NCI-H2081 treated with DMSO at 0.1 percent for 48 hours (cell line): ENCODE measurements at regions not wholly inside any gene's neighbourhood (a gene's known extent, or its start where the extent isn't known, plus 50 kb on each side); places are given as distances from the start of the nearest gene placed in this dataset.

Experiments used
- DNase-seq: peaks from one replicate; lab custom pipeline; 2025; lab: John Stamatoyannopoulos, UW

DNA sequence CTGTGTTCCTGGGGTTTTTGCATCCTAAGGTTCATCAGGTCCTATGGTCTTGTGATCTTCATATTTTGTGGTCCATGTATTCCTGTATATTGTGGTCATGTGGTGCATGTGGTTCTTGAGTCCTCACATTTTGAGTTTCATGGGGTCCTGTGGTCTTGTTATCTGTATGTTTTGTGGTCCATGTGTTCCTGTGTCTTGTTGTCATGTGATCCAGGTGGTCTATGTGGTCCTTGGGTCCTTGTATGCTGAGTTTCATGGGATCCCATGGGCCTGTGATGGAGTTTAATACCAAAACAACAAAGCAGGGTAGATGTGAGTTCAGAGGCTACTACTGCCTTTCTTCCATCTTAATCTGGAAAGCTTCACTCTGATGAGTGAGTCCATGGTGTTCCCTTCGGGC is 166.4 kb downstream of the TMEM18 start:
- DNase-seq, result no peak

DNA sequence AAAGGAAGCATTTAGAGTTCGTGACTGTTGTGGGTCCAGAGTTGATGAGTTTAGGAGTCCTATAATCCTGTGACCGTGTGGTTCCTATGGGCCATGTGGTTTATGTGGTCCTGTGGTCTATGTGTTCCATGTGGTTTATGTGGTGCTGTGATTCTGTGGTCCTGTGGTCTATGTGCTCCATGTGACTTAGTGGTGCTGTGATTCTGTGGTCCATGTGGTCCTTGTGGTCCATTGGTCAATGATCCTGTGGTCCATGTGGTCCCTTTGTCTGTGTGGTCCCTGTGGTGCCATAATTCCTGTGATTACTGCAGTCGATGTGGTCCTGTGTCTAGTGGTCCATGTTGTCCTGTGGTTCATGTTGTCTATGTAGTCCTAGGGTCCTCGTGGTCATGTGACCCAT is 167.3 kb downstream of the TMEM18 start:
- DNase-seq, result no peak

DNA sequence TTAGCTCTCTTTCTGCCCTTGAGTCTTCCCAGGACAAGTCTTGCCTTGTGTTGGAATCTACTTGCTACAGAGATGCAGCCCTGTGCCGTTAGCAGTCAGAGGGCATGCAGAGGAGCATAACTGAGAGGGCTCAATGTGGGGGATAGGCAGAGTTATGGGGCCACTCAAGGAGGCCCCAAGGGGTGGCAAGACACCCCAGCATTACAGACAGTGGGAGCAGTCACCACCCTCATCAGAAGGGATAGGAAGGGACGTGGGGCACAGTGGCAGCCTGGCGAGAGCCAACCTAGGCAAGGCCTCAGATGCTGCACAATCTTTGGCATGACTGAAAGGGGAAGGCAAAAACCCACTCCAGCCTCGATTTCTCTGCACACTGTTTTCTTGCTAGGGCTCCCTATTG is 169.1 kb downstream of the TMEM18 start:
- DNase-seq, result no peak

DNA sequence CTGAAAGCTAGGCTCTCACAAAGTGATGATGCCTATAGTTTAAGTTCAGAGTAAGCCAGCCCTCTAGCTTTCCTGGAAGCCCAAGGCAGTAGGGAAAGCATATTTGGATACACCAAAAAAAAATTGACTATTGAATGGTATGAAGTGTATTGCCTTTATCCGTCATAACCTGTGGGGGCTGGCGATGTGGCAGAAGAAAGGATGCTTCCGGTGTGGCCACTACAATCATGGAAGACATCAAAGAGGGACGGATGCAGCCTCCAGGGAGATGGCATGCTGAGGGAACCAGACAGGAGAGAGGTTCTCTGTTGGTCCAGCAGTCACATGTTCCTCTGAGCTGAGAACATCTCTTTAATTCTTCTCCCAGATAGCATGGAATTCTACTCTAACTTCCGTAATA is 170.3 kb downstream of the TMEM18 start:
- DNase-seq, result no peak

DNA sequence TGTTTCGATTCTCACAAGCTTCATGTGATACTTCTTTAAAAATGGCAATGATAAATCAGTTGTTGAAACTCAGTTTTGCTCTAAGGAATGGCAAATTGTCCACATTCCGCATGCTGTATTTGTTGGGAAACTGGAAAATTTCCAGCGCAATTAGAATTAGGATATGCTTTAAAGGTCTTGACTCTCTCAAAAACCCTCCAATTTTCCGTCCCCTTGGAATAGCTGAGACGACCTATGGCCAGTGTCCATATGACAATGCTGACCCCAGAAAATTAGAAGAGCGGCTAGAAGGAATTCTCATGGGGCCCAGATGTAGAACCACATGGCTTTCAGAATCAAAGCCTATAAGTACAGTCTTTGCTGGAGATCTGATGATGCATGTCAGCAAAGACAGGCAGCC is 170.8 kb downstream of the TMEM18 start:
- DNase-seq, result no peak

DNA sequence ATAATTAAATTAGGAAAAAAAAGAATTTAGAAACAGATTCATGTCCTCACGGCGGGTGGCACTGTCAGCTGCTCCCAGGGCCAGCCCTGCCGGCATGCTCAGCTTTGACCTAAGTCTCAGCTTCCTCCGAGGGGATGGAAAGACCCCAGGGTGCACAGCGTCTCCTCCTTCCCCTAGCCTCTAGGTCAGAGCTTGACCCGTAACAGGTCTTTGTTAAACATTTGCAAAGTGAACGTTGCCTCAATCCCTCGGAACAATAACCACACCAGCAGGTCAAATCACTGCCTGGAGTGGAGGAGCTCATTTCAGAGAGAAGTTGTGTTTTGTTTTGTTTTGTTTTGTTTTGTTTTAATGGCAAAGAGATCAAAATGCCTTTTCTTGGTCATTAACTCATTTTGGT is 171.3 kb downstream of the TMEM18 start:
- no peak for DNase-seq

DNA sequence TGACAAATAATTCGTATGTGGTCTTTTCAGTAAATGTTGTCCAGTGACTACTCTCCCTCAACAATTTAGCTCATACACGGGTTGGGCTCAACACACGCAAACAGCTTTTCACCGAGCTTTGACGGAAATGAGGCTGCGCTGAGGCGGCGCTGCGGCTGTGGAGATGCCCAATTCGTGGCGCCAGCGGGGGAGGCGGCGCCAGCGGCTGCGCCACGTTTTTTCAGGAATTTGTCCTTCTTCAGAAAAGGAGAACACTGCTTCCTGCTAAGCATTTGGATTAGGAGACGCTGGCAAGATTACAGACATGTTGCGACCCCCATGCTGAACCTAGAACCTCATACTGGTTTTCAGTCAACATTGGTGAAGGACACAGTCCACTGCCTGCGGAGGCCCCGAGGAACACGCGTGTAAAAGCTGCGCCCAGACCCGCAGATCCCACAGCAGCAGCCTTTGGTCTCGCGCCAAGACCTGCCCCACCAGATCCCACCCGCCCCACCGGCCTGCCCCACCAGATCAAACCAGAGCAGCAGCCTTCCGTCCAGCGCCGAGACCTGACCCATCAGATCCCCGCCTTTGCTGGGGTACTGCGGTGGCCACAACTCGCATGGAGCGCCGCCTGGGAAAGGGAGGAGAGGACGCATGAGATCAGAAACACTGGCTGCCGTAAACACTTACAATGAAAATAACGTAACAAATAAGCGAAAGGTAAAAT is 173.8 kb downstream of the TMEM18 start:
- DNase-seq, result no peak

DNA sequence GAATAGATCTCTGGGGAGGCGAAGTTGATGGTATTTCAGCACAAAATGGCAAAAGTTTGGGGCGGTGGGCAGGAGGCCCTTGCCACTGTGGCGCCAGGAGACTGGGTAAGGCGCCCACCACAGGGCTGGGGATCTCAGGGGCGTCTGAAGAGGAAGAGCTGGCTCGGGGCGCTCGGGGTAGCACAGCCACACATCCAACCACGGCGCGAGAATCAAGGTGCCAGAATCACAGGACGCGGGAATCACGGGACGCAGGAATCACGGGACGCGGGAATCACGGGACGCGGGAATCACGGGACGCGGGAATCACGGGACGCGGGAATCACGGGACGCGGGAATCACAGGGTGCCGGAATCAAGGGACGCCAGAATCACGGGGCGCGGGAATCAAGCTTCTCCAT is 174.4 kb downstream of the TMEM18 start:
- DNase-seq, result no peak

DNA sequence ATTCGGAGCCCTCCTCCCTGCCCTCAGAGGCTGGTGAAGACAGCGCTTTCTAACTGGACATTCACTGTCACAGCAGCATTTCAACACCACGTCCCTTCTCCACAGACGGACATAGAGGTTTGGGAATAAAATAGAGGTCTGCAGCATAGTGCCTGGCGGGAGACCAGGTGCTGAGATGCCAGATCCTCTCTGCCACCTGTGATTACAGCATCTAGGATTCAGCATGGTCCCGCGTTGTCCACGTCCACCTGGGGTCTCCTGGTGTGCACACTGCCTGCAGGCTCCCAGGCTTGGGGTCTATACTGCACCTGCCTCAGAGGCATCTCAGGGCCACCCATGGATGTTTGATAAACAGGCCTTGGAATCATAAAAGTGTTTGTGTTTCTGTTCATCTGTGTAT is 175.5 kb downstream of the TMEM18 start:
- DNase-seq, result no peak

DNA sequence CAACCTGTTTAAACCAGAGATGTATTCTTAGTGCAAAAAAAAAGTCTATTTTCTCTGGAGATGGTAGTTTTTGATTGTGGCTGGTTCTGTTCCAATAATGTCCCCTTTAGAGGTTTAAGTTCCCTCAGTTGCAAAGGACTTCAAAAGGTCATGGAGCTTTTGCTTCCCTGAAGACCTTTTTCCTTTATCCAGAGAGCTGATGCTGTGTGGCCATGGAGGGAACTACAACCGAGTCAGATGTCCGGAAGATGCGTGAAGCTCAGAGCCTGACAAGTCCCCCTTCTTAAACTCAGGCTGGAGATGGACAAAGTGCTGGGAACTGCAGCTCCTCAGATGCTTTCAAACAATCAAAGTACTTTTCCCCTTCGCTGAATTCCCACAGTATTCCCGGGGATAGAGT is 176.1 kb downstream of the TMEM18 start:
- DNase-seq, result no peak

DNA sequence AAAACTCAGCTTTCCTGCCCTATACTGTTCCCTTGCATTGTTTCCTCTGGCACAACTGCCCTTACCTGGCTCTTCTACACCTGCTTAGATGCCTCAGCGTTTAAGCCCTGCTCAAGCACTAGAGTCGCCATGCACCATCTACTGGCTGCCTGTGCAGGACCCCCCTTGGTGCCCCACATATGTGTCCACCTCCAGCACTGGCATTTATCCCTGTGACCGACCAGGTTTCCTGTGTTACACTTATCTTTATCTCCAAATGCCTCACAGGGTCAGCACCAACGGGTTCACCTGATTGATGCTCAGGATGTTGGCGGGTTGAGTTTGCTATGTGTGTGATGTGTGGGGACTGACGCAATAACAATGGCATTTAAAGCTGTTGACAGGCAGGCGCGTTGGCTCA is 177.5 kb downstream of the TMEM18 start:
- DNase-seq, result no peak

DNA sequence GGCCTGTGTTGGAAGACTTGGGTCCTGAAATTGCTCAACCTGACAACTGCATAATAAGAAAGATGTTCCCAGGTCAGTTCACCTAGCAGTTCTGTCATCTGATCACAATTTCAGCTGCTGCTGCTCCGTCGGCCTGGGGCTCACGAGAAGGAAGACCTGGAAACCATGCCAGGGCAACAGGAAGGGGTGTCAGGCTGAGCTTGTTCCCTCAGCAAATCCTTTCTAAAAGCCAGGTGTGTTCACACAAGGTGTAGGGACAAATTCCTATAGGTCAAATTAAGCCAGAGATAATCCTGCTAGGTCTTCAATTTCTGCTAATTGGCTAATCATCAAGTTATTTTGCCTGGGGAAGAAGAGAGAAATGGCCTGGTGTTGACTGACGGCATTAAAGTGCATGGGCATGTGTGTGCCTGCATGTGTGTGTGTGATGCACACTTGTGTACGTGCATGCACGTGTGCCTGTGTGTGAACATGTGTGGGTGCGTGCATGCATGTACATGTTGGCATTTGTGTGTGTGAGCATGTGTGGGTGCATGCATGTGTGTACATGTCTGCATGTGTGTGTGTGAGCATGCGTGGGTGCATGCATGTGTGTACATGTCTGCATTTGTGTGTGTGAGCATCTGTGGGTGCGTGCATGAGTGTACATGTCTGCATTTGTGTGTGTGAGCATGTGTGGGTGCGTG is 178.6 kb downstream of the TMEM18 start:
- DNase-seq, result no peak

DNA sequence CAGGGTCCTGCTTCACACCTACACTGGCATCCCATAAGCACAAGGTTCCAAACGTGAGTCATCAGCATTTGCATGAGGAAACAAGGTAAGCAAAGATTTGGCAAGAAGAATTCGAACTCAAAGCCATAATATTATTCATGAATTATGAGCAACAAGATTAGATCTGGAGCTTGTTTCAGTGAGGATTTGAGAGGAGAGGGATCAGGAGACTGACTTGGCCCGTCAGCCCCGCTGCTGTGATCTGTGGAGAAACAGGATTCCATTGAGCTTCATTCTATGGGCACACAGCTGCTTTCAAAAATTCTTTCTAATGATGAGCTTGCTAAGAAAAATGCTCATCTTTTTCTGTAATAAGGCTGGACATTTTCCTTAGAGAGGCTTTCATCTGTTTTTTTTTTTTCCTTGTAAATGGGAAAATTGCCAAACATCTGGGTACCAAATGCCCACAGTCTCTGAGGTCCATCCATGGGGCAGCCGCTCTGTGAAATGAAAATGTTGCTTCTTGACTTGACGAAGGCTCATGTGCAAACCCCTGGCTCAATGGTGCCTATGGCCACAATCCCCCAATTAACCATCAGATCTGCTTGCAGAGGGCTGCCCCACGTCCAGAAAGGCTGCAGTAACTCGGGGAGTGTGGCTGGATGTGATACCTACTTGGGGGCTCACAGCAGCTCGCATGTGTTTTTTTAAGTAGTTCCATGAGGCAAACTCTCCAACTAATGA is 179.3 kb downstream of the TMEM18 start:
- DNase-seq, result no peak

DNA sequence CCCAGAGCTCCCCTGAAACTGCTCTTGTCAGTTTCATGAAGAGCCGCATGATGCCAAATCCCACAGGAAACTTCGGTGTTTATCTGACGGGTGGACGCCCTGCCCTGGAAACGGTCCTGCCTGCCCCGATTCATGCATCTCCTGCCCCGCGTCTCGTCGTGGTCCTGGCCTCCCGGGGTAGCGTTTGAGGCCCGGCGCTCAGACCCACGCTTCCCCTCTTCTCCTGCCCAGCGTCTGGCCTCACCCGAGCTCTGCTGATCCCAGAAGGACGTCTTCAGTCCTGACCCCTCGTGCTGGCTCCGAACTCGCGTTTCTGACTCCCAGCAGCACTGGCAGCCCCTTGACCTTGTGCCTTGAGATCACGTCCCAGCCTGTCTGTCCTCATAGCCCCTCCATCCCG is 180.5 kb downstream of the TMEM18 start:
- no peak for DNase-seq

DNA sequence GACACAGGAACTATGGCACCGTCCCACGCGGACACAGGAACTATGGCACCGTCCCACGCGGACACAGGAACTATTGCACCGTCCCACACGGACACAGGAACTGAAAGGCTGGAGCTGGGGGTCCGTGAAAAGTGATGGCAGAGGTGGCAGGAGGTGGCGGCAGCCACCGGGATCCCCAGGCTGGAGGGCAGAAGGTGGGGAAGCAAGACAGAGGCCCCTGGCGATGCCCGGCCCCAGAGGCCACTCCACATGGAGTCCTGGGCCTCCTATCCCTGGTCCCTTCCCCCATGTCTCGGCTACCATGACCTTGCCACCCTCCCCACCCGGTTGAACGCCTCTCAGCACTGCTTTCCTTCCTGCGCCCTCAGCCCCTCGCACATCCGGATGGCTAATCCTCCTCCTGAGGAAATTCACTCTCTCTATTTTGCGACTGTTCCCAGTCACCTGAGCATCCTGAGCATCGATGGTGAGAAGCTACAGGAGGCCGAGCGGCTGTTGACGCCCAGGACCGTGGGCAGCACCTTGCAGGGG is 181.4 kb downstream of the TMEM18 start:
- no peak for DNase-seq

DNA sequence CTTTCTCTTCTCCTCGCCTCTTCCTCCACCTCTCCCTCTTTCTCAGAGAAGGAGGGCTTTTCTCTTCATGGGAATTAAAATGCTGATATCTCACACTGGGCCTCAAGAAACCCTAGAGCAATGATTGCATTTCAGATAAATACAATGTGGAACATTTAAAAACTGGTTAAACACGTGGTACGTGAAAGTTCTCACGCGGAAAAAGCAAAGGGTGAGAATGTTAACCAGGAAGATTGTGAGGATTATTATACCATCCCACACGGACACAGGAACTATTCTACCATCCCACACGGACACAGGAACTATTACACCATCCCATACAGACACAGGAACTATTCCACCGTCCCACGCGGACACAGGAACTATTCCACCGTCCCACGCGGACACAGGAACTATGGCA is 182.4 kb downstream of the TMEM18 start:
- no peak for DNase-seq

DNA sequence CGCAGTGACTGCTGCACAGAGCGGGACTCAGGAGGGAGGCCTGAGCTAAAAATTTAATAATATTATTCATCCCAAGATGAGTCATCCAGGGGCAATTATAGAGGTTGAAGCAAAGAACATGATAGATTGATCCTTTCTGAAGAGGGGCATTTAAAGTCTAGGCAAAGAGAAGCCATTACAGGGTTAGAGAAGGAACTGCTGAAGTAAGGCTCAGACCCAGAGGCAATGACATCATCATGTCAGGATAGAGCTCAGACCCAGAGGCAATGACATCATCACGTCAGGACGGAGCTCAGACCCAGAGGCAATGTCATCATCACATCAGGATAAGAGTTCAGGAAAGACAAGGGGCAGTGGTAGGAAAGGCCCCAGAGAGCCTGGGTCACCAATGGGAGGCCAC is 184.0 kb downstream of the TMEM18 start:
- no peak for DNase-seq

DNA sequence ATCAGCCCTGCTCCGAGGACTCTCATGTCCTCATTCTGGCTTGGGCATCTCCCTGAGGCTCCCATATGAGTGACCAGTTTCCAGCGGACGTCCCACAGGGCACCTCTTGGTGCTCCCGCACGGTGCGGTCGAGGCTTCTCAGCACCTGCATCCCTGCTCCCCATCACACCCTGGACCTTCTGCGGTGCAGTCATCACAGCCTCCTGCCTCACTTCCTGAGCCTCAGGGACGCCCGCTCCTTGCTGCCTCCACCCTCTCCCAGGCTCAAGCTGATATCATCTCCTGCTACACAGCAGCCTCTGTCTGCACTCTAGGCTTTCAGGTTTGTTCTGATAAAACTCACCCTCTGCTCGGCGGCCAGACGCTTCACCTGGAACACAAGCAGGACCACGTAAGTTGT is 185.0 kb downstream of the TMEM18 start:
- DNase-seq, result no peak

DNA sequence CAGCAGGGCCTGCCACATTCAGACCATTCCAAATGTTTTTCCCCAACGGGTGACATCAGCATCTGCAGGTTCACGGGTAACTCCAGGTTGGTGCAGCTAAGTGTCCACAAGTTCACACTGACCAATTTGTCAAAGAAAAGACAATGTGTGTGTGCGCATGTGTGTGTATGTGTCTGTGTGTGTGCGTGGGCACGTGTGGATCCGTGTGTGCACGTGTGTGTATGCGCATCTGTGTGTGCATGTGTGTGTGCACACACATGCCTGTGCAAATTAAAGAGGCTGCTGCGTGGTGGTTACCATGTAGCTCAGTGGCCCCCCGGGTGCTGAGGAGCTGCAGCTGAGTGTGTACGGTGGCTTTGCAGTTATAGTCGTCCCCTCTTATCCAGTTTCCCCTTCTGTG is 187.4 kb downstream of the TMEM18 start:
- DNase-seq, result no peak

DNA sequence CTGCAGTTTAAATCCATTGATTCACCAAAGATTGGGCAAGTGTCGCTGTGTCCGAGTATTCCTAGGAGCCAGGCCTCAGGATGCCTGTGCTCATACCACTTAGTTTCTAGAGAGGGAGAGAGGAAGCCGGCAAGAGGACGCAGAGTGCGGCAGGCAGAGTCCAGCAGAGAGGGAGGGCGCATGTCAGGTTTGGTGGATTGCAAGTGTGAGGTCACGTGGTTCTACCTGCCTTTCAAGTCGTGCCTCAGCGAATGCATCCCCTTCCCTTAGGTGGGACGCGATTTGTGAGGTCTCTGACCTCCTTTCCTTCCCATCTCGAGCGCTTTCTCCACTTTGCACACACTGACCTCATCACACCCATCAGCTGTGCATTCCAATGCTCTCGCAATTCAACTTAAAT is 188.1 kb downstream of the TMEM18 start:
- DNase-seq, result no peak

DNA sequence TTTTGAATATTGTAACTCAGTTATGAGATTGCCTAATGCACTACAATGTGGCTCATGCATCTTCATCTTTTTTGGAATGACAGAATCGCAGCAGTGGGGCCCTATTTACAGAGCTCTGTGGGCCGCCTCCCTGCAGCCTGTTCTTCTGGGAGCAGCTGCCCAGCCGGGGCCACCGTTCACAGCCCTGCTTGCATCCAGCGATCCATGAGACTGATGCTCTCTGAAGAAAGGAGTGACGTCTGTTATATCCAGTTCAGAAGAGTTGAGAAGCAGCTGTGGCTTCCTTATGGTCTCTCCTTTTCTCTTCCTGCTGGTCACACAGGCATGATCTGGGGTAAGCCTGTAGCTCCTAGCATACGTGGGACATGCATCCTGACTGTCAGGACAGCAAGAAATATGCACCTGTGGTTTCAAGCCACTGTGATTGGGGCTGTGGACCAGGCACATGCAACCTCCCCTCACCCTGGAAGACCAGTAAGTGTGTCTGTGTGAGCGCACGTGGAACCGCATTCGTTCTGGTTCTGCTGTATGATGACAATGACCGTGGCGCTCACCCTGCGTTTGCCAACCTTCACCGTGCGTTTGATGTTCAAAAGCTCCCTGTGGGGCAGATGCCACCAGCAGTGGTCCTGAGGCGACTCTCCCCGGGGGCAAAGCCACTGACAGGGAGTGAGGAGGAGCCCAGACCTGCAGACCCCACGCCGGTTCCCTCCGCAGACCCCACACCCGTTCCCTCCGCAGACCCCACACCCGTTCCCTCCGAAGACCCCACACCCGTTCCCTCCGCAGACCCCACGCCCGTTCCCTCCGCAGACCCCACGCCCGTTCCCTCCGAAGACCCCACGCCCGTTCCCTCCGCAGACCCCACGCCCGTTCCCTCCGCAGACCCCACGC is 189.8 kb downstream of the TMEM18 start:
- DNase-seq, result no peak

DNA sequence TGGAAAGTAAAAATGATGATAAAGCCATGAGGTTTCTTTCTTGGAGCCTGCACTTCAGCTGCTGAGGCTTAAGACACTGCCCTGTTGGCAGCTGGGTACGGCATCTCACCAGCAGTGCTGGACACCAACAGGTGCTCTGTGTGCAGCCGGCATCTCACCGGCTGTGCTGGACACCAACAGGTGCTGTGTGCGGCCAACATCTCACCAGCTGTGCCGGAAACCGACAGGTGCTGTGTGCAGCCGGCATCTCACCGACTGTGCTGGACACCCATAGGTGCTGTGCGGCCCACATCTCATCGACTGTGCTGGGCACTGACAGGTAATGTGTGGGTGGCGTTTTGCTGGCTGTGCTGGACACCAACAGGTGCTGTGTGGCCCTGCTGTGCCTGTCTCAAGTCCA is 190.8 kb downstream of the TMEM18 start:
- no peak for DNase-seq
